H7 (cell line): ENCODE measurements at regions not wholly inside any gene's neighbourhood (a gene's known extent, or its start where the extent isn't known, plus 50 kb on each side); places are given as distances from the start of the nearest gene placed in this dataset.

Source experiments
- DNase-seq: peaks from one replicate; pipeline ENCODE4 v3.0.0; 2012
- H3K27me3 ChIP-seq: 2 replicates; pipeline ENCODE4 v1.6.0; 2011; ENCODE audit warnings: mild to moderate bottlenecking, low read length; ENCODE audit not compliant: control insufficient read depth, insufficient read depth
- H3K36me3 ChIP-seq: replicated peaks from 2 replicates; pipeline ENCODE4 v1.5.1; 2011; ENCODE audit warnings: low read length; ENCODE audit not compliant: control insufficient read depth, insufficient read depth
- H3K4me3 ChIP-seq: 2 replicates; pipeline ENCODE4 v1.5.1; 2011; ENCODE audit warnings: low read depth, mild to moderate bottlenecking, control low read depth, low read length, moderate library complexity; ENCODE audit not compliant: insufficient read depth

DNA sequence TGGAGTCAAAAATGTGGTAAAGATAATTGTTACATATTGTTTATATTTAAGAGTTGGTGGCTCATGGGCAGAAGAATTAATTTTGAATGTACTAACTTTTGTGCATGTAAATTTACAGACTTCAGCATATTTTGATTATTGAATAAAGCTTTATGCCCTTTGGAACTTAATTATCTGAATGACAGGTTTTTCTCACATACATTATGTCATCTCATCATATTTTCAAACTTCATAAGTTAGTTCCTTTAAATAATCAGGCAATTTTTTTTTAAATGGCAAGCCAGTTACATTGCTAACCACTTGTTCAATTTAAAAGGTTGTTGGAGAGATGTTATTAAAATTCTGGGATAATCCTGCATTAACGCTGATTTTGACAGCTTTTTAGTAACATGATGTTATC lies 184.6 kb upstream of the EDIL3 start:
- Histone ChIP-seq H3K27me3 (no peaks in the 10 kb centered on the region), H3K4me3 (no peak overlapping the region), H3K36me3 (no peaks in the 10 kb centered on the region)
- DNase-seq: no peak

DNA sequence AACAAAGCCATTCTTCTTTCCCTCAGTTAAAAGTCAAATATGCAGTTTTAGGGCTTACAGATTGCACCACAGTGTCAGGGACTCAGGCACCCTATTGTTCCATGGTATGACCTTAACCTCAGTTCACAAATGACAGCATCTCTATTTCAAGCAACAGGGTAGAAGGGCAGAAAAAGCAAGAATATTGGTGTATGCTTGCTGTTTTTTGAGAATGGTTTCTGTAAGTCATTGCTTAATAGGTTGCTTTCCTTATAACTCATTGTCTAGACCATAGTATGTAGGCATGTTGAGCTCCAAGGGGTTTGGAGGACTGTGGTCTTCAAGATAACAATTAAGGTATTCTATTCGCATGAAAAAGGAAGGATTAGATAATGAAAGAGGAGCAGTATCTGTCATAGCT lies 183.5 kb upstream of the EDIL3 start:
- Histone ChIP-seq H3K36me3 (no peaks in the 10 kb centered on the region), H3K4me3 (no peak overlapping the region), H3K27me3 (no peaks in the 10 kb centered on the region)
- DNase-seq: peak; percentile 2

DNA sequence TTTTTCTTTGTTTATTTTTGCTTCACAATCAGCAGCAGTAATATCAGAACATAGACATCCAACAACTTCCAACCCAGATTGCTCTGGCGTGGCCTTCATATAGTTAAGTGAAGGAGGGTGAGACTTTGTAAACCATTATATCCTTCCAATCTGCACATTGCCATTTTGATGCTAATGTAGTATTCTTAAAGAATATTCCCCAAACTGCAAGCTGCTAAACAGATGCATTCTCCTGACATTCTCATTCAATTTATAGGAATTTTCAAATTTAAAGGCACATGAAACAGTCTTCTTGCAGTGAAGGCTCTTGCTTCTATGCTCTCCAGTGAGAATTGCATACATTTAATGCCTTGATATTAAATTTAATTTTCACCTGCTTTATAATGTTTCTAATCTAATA lies 181.2 kb upstream of the EDIL3 start:
- H3K36me3 ChIP-seq: no peaks in the 10 kb centered on the region
- DNase-seq: no peak
- H3K27me3 ChIP-seq: no peaks in the 10 kb centered on the region
- H3K4me3 ChIP-seq: no peak overlapping the region

DNA sequence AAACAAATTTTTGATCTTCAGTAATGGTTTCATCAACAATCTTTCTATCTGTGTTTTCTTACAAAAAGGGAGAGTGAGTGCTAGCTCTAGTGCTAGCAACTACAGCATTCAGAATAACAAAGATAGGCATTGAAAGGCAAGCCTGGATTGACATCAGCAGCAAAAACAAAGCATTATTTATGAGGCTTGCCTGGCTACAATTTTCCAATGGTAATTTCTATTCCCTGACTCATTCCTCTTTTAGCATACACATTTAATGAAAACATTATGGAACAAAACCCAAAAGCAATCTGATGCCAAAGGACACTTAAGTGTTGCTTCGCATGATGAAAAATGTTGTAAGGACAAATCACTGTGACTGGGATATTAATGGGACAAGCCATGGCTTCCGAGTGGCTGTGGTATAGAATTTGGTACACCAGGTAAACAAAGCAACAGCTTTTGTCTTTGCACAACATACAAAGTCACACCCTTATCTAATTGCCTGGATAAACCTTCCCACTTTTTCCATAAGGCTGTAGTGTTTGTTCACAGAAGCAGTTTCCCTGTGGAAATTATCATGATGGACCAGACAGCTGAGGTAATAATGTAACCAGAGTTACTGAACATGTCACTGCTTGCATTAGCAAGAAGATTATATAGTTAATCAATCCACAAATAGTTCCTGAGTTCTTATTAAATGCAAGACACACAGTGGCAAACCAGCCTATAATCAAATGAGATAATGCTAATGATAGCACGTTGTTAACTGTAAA lies 179.8 kb upstream of the EDIL3 start:
- Histone ChIP-seq H3K36me3 (no peaks in the 10 kb centered on the region), H3K4me3 (no peak overlapping the region), H3K27me3 (no peaks in the 10 kb centered on the region)
- DNase-seq: no peak

DNA sequence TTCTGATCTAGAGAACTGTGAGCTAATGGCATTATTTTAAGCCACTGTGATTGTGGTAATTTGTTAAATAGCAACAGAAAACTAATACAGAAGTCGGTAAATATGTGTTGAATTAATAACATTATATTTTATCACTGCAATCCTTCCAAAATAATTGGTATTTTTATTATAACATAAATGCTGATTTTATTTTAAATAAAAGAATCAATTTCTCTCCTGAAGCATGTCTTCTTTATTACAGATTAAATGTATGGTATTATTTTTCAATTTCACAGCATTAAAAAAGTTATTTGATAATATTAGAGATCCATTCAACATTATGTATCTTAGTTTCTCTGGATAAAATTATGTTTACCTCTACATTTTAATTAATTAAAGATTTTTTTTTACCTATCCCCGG lies 165.5 kb upstream of the EDIL3 start:
- Histone ChIP-seq H3K4me3 (no peak overlapping the region), H3K36me3 (no peaks in the 10 kb centered on the region), H3K27me3 (no peaks in the 10 kb centered on the region)
- no peak for DNase-seq

DNA sequence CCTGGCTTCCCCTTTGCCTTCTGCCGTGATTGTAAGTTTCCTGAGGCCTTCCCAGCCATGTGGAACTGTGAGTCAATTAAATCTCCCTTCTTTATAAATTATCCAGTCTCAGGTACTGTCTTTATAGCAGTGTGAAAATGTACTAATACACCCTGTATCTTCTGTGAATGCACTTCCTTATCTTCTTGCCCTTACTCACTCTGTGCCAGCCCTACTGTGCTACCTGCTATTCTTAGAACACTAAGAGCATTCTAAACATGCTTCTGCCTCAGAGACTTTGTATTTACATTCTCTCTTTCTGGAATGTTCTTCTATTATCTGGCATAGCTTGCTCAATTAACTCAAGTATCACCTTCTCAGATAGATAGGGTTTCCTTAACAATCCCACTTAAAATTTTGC lies 164.4 kb upstream of the EDIL3 start:
- Histone ChIP-seq H3K27me3 (no peaks in the 10 kb centered on the region), H3K4me3 (no peak overlapping the region), H3K36me3 (no peaks in the 10 kb centered on the region)
- no peak for DNase-seq

DNA sequence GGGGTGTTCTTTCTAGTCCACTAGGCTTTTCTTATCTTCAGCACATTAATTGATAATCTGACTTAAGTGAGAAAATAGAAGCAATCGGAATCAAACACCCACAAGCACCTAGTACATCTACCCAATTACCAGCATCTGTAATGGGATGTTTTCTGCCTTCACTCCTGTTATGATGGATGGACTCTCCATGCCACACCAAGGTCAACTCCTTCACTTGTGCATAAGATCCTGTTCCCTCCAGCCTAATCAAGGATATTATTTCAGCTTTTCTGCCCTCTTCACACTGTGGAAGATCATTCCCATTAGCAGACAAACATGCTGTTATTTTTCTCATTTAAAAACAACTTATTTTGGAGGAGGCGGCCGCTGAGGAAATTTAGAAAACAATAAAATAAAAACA lies 162.0 kb upstream of the EDIL3 start:
- no peak overlapping the region for H3K4me3 ChIP-seq
- no peaks in the 10 kb centered on the region for H3K27me3 ChIP-seq
- DNase-seq: no peak
- no peaks in the 10 kb centered on the region for H3K36me3 ChIP-seq

DNA sequence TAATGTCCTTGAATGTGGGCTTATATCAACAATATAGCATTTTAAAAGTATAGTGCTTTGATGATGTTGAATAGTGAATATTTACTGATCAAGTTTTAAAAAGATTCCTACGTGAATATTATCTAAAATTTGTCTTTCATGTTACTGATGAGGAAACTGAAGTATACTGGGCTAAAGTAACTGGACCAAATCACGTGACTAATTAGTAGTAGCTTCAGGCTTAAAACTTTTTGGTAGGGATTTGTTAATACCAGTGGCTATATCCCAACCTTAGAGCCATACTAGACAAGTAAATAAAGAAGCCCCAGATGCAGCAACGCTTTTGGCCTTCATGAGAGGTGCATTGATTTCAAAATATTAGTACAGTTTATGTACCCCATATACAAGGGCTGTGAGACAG lies 152.1 kb upstream of the EDIL3 start:
- no peak overlapping the region for H3K4me3 ChIP-seq
- no peak for DNase-seq
- no peaks in the 10 kb centered on the region for H3K36me3 ChIP-seq
- no peaks in the 10 kb centered on the region for H3K27me3 ChIP-seq

DNA sequence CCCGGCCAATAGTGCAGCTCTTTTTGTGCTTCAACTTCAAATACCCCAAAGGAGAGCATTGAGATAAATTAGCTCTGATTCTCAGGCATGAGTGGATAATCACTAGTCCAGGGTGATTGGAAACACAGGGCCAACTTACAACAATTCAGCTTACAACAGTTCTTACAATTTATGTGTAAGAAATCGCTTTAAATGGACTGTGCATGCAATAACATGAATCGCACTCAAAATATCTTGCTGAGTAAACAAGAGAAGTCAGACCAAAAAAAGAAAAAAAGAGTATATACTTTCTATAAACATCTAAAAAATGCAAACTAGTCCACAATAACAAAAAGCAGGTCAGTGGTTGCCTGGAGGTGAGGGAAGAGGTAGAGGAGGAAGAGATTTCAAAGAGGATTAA lies 150.6 kb upstream of the EDIL3 start:
- no peaks in the 10 kb centered on the region for H3K27me3 ChIP-seq
- H3K36me3 ChIP-seq: no peaks in the 10 kb centered on the region
- H3K4me3 ChIP-seq: no peak overlapping the region
- no peak for DNase-seq

DNA sequence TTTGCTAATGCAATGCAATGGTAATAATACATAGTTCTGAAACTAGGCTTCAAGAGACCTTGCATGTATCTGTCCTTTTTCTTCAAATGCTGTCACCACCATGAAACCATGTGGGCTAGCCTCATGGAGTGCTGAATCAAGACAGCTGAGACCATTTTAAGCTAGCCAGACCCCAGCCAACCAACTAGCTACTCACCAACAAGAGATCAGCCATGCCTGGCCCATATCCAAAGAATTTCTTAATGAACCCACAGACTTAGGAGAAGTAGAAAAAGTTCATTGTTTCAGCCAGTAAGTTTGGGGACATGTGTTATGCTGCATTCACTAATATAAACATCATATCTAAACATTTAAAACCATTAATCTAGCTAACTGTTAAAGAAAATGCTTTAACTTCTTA lies 139.8 kb upstream of the EDIL3 start:
- Histone ChIP-seq H3K4me3 (no peak overlapping the region), H3K36me3 (no peaks in the 10 kb centered on the region), H3K27me3 (no peaks in the 10 kb centered on the region)
- no peak for DNase-seq

DNA sequence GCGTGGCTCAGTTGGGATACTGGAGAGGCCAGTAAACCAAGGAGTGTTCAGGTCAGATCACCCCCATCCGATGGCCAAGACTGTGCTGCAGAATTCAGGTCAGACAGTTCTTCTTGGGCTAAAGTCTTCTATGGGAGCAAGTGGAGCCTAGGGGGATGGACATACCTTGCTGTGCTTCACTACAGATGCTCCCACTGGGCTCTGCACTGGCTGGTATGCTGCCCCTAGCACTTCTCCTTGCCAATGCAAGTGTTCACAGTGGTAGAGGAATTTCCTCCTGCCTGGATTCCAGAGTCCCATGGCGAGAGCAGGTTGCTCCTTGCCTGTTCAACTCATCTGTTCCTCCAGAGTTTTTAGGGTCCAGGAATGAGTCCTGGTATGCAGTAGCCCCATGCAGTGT lies 134.2 kb upstream of the EDIL3 start:
- H3K36me3 ChIP-seq: no peaks in the 10 kb centered on the region
- no peaks in the 10 kb centered on the region for H3K27me3 ChIP-seq
- DNase-seq: no peak
- H3K4me3 ChIP-seq: no peak overlapping the region

DNA sequence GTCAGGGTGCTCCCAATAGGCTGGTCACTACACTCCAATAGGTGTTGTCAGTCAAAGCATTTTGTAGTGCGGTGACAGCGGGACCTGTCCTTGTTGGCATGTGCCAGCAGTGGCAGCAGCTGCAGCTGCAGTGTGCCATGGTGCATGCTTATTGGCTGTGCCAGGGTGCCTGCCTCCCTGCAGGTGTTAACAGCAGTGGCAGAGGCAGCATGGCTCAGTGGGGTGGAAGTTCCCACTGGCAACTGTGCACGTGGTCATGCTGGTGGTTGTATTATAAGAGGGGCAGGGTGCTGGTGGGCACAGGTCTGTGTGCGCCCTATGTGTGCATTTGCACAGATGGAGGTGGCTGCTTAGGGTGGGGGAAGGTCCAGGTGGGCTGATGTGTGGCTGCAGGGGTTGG lies 133.7 kb upstream of the EDIL3 start:
- H3K36me3 ChIP-seq: no peaks in the 10 kb centered on the region
- no peak overlapping the region for H3K4me3 ChIP-seq
- H3K27me3 ChIP-seq: no peaks in the 10 kb centered on the region
- DNase-seq: no peak

DNA sequence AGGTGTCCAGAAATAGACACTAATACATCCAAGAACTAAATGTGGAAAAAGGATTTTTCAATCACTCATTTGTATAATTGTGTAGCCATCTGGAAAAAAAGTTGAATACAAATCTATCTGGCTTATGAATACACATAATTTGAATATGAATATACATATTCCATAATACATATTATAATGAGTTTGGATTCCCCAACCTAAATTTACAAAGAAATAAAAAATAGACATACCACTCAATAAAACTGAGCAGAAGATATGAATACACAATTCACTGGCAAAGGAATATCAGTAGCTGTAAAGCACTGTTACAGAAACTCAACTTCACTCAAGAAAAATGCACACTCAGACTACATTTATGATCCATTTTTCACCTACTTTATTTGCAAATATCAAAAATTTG lies 121.9 kb upstream of the EDIL3 start:
- no peak overlapping the region for H3K4me3 ChIP-seq
- no peak for DNase-seq
- H3K36me3 ChIP-seq: no peaks in the 10 kb centered on the region
- no peaks in the 10 kb centered on the region for H3K27me3 ChIP-seq

DNA sequence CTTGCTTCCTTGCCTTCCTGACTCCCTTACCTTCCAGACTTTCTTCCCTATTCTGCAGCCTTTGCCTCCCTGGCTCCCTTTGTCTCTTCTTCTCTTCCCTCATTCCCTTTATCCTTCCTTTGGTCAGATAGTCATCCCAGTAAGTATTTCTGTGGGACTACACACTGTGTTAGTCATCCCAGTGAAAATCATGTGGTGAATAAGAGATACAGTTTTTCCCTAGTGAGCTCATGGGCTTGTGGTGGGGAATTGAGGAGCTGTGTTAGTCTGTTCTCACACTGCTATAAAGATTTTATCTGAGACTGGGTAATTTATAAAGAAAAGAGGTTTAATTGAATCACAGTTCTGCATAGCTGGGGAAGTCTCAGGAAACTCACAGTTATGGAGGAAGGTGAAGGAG lies 109.8 kb upstream of the EDIL3 start:
- Histone ChIP-seq H3K4me3 (no peak overlapping the region), H3K27me3 (no peaks in the 10 kb centered on the region), H3K36me3 (no peaks in the 10 kb centered on the region)
- DNase-seq: no peak

DNA sequence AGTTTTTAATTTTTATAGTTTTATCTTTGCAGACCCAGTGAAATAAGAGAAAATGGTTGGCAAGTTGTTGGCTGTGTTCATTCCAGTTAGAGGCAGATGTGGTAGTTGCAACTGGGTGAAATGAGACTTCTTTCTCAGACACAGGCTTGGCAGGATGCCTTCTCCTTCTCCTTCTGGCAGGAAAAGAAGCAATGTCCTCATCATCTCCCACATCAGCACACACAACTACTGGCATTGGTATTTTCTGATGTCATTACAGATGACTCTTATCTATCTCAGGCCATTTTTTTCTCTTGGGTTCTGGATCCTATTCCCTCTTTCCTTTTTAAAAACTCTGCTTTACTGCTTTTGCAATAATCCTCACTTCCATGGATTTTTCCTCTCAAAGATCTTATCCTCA lies 103.3 kb upstream of the EDIL3 start:
- no peak for DNase-seq
- no peaks in the 10 kb centered on the region for H3K36me3 ChIP-seq
- H3K27me3 ChIP-seq: no peaks in the 10 kb centered on the region
- no peak overlapping the region for H3K4me3 ChIP-seq
